ENCODE measurements at regions not wholly inside any gene's neighbourhood (a gene's known extent, or its start where the extent isn't known, plus 50 kb on each side); places are given as distances from the start of the nearest gene placed in this dataset.

- TF ChIP-seq CTCF (IDR thresholded peaks at IDR 0.05) = no peak
- TF ChIP-seq POLR2AphosphoS5 (IDR thresholded peaks at IDR 0.05) = peak; percentile 68
- TF ChIP-seq POLR2A (IDR thresholded peaks at IDR 0.05) = no peak
- no peak for TF ChIP-seq EP300 (IDR thresholded peaks at IDR 0.05)
Observed at GRCh38 chr9:99353408-99353807, 131.3 kb downstream of the SEC61B start.
